ENCODE measurements at regions not wholly inside any gene's neighbourhood (a gene's known extent, or its start where the extent isn't known, plus 50 kb on each side); places are given as distances from the start of the nearest gene placed in this dataset.

DNA sequence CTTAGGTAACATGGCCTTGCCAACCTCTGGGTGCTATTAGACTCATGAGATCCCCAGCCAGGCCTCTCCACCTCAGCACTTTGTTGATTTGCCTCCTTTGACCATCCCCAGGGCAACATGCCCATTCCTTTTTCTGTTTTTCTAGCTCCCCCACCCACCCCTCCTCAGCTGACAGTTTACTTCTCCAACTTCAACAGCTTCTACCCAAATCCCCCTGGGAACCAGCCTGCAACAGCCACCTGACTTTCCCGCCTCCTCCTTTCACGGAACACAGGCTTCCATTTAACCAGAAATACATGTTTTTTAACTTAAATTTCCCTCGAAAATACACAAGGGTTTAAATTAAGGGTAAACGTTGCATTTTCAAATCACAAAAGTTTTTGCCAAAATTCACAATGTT lies 117.3 kb downstream of the DLEU7 start:
- H3K79me2 ChIP-seq (ENCODE audit: insufficient read depth, low read length), result no peaks in the 10 kb centered on the region
- no peak overlapping the region for H3K4me2 ChIP-seq (ENCODE audit: insufficient read depth, low read length)
- H3K9ac ChIP-seq (ENCODE audit: low read depth, low read length), result no peak overlapping the region
- no peaks in the 10 kb centered on the region for H3K27me3 ChIP-seq (ENCODE audit: insufficient read depth, low read length, poor library complexity)
- DNase-seq (peak; percentile 45), ATAC-seq (ENCODE audit: insufficient read depth, low read depth) (peak; percentile 32; the same call in 1 of the 3 replicates)
- no peak overlapping the region for H2AFZ ChIP-seq (ENCODE audit: low read depth, low read length)
- H3K27ac ChIP-seq (ENCODE audit: low read length), result peak overlapping the region; percentile 76
- no peaks in the 10 kb centered on the region for H3K36me3 ChIP-seq (ENCODE audit: insufficient read depth, low read length)
- TF ChIP-seq, protein P1, sequence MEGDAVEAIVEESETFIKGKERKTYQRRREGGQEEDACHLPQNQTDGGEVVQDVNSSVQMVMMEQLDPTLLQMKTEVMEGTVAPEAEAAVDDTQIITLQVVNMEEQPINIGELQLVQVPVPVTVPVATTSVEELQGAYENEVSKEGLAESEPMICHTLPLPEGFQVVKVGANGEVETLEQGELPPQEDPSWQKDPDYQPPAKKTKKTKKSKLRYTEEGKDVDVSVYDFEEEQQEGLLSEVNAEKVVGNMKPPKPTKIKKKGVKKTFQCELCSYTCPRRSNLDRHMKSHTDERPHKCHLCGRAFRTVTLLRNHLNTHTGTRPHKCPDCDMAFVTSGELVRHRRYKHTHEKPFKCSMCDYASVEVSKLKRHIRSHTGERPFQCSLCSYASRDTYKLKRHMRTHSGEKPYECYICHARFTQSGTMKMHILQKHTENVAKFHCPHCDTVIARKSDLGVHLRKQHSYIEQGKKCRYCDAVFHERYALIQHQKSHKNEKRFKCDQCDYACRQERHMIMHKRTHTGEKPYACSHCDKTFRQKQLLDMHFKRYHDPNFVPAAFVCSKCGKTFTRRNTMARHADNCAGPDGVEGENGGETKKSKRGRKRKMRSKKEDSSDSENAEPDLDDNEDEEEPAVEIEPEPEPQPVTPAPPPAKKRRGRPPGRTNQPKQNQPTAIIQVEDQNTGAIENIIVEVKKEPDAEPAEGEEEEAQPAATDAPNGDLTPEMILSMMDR (IDR thresholded peaks at IDR 0.05; ENCODE audit: borderline replicate concordance, extremely low read depth, low read length, poor library complexity, severe bottlenecking), result no peak
- TF ChIP-seq EZH2 (IDR thresholded peaks at IDR 0.05; ENCODE audit: borderline replicate concordance, low read depth, low read length, severe bottlenecking), result no peak
- no peak overlapping the region for H3K4me3 ChIP-seq (ENCODE audit: low read depth in 1 of 2, low read length in 2 of 2)
- peaks cover 2% of the 10 kb centered on the region for H3K9me3 ChIP-seq (ENCODE audit: insufficient read depth, low read length, severe bottlenecking)
- H3K4me1 ChIP-seq (ENCODE audit: insufficient read depth, low read length), result peaks cover 58% of the 10 kb centered on the region
- H4K20me1 ChIP-seq (ENCODE audit: insufficient read depth, low read length), result no peaks in the 10 kb centered on the region

DNA sequence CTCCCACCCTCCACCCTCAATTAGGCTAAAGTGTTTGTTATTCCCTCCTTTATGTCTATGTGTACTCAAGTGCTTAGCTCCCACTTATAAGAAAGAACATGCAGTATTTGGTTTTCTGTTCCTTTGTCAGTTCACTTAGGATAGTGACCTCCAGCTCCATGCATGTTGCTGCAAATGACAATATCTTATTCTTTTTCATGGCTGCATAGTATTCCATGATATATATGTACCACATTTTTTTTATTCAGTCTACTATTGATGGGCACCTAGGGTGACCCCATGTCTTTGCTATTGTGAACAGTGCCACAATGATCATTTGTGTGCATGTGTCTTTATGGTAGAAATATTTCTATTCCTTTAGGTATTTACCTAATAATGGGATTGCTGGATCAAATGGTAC lies 114.3 kb downstream of the DLEU7 start:
- ATAC-seq (ENCODE audit: insufficient read depth, low read depth) (no peak), DNase-seq (no peak)
- H3K4me2 ChIP-seq (ENCODE audit: insufficient read depth, low read length), result no peak overlapping the region
- H2AFZ ChIP-seq (ENCODE audit: low read depth, low read length), result no peak overlapping the region
- no peaks in the 10 kb centered on the region for H4K20me1 ChIP-seq (ENCODE audit: insufficient read depth, low read length)
- TF ChIP-seq, protein P1 (IDR thresholded peaks at IDR 0.05; ENCODE audit: borderline replicate concordance, extremely low read depth, low read length, poor library complexity, severe bottlenecking), result no peak
- TF ChIP-seq EZH2 (IDR thresholded peaks at IDR 0.05; ENCODE audit: borderline replicate concordance, low read depth, low read length, severe bottlenecking), result no peak
- H3K4me1 ChIP-seq (ENCODE audit: insufficient read depth, low read length), result peaks cover 88% of the 10 kb centered on the region
- no peaks in the 10 kb centered on the region for H3K27me3 ChIP-seq (ENCODE audit: insufficient read depth, low read length, poor library complexity)
- H3K36me3 ChIP-seq (ENCODE audit: insufficient read depth, low read length), result no peaks in the 10 kb centered on the region
- H3K27ac ChIP-seq (ENCODE audit: low read length), result no peak overlapping the region
- no peak overlapping the region for H3K9ac ChIP-seq (ENCODE audit: low read depth, low read length)
- no peaks in the 10 kb centered on the region for H3K79me2 ChIP-seq (ENCODE audit: insufficient read depth, low read length)
- peaks cover 2% of the 10 kb centered on the region for H3K9me3 ChIP-seq (ENCODE audit: insufficient read depth, low read length, severe bottlenecking)
- no peak overlapping the region for H3K4me3 ChIP-seq (ENCODE audit: low read depth in 1 of 2, low read length in 2 of 2)

DNA sequence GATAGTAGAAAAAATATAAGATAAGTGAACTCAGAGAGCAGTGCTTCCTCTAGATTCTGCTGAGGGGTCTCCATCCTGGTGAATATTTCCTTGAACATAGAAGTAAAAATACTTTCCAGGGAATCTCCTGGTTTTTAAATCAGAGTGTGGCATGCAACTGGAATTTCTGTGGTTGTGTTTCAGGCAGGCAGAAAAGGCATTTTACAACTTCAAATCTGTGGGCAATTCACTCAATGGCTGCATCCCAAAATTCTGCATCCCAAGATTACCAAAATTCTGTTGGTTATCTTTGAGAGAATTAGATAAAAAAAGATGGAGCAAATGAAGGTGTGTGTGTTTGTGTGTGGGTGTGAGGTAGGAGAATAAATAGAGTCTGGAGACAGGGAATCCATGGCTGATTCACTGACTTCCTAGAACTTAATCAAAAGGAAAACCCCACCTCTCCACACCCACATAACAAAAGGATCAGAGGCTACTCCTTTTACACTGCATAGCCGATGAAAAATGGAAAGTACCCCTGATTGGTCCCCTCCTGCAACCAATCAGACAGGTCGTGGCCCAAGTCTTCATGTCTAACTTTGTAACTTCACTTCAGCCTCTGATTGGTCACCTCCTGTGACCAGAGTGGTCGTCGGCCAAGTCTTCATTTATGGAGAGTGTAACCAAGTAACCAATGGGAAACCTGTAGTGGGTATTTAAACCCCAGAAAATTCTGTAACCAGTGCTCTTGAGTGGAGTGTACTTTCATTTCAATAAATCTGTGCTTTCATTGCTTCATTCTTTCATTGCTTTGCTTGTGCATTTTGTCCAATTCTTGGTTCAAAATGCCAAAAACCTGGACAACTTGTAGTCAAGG lies 112.8 kb downstream of the DLEU7 start:
- Histone ChIP-seq H3K27ac (ENCODE audit: low read length) (peak overlapping the region; percentile 68), H3K4me1 (ENCODE audit: insufficient read depth, low read length) (peaks cover 73% of the 10 kb centered on the region), H3K79me2 (ENCODE audit: insufficient read depth, low read length) (no peaks in the 10 kb centered on the region), H3K9me3 (ENCODE audit: insufficient read depth, low read length, severe bottlenecking) (peaks cover 2% of the 10 kb centered on the region), H4K20me1 (ENCODE audit: insufficient read depth, low read length) (no peaks in the 10 kb centered on the region), H3K4me2 (ENCODE audit: insufficient read depth, low read length) (0 out of 2 replicates have a peak overlapping the region, but pooled peaks have one; percentile 30), H3K9ac (ENCODE audit: low read depth, low read length) (no peak overlapping the region), H3K27me3 (ENCODE audit: insufficient read depth, low read length, poor library complexity) (no peaks in the 10 kb centered on the region), H2AFZ (ENCODE audit: low read depth, low read length) (no peak overlapping the region), H3K4me3 (ENCODE audit: low read depth in 1 of 2, low read length in 2 of 2) (no peak overlapping the region), H3K36me3 (ENCODE audit: insufficient read depth, low read length) (no peaks in the 10 kb centered on the region)
- no peak for ATAC-seq (ENCODE audit: insufficient read depth, low read depth)
- DNase-seq, result no peak
- no peak for TF ChIP-seq EZH2 (IDR thresholded peaks at IDR 0.05; ENCODE audit: borderline replicate concordance, low read depth, low read length, severe bottlenecking)
- TF ChIP-seq, protein P1 (IDR thresholded peaks at IDR 0.05; ENCODE audit: borderline replicate concordance, extremely low read depth, low read length, poor library complexity, severe bottlenecking), result no peak
